ENCODE measurements at regions not wholly inside any gene's neighbourhood (a gene's known extent, or its start where the extent isn't known, plus 50 kb on each side); places are given as distances from the start of the nearest gene placed in this dataset.

DNA sequence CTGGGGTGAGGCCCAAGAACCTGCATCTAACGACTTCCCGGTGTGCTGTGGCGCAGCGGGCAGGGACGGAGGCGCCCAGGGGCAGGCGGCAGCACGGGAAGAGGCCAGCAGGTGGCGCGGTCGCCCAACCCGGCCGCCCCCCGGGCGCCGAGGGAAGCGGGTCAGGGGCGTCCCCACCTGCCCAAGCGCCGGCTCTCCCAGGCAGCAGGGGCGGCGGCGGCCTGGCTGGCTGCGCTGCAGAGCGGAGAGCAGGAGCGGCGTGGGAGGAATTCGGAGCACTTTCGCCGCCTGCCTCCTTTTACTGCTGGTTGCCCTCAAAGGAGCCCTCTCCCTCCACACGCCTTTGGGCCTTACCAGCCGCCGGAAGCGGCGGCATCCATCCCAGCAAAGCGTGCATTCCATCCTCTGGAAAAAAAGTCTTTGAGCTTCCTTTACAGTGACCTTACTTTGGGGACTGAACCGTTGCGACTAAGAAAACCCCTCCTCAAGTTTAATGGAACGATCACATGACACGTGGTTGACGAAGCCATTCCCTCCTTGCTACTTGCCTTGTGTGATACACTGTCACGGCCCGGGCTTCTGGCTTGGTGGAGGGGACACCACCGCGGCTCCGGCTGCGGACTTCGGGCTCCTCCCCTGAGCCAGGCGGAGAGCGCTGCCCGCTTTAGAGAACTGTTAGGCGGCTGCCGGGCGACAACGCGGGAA lies 106.8 kb upstream of the CLMP start:
- TF ChIP-seq CTCF (IDR thresholded peaks at IDR 0.05; ENCODE audit: insufficient read depth, low read depth, low read length) (peak; percentile 40), EZH2 (IDR thresholded peaks at IDR 0.05; ENCODE audit: insufficient read depth, low read length) (no peak)

All from astrocyte (in vitro differentiated cells and primary cell).